AG04450 (cell line): ENCODE measurements at regions not wholly inside any gene's neighbourhood (a gene's known extent, or its start where the extent isn't known, plus 50 kb on each side); places are given as distances from the start of the nearest gene placed in this dataset.

Source experiments
- CTCF ChIA-PET: fragments of 300-600, 350-600 bp; formaldehyde crosslinking; extraction: SDS; loops from one replicate; lab custom pipeline; 2022; ENCODE audit warnings: antibody characterized with exemption, inconsistent platforms; lab: Charles Lee
- POLR2A ChIA-PET: fragments of 350-600 bp; formaldehyde crosslinking; extraction: SDS; loops from one replicate; lab custom pipeline; 2021; ENCODE audit warnings: antibody characterized with exemption, inconsistent platforms; lab: Yijun Ruan, JAX
- DNase-seq: peaks from one replicate; pipeline ENCODE4 v3.0.0-alpha.2; 2011; ENCODE audit warnings: low read depth, low spot score
- H3K27ac ChIP-seq: one replicate; pipeline ENCODE4 v1.5.1; 2012; ENCODE audit warnings: low read depth, low read length, control low read depth
- H3K27me3 ChIP-seq: one replicate; pipeline ENCODE4 v1.6.0; 2012; ENCODE audit warnings: low read length; ENCODE audit not compliant: control insufficient read depth, insufficient read depth
- H3K4me3 ChIP-seq: 2 replicates; pipeline ENCODE4 v1.5.1; 2011; ENCODE audit warnings: mild to moderate bottlenecking, low read depth, low read length, control low read depth
- H3K9me3 ChIP-seq: 2 replicates; pipeline ENCODE4 v1.5.1; 2012; ENCODE audit warnings: low read length; ENCODE audit not compliant: control insufficient read depth, insufficient read depth
- TF ChIP-seq, protein P1 (sequence below): IDR thresholded peaks from 2 replicates; pipeline ENCODE4 v1.5.1; 2011; ENCODE audit warnings: low read depth, low read length, control low read depth, inconsistent platforms

- TF ChIP-seq, protein P1, sequence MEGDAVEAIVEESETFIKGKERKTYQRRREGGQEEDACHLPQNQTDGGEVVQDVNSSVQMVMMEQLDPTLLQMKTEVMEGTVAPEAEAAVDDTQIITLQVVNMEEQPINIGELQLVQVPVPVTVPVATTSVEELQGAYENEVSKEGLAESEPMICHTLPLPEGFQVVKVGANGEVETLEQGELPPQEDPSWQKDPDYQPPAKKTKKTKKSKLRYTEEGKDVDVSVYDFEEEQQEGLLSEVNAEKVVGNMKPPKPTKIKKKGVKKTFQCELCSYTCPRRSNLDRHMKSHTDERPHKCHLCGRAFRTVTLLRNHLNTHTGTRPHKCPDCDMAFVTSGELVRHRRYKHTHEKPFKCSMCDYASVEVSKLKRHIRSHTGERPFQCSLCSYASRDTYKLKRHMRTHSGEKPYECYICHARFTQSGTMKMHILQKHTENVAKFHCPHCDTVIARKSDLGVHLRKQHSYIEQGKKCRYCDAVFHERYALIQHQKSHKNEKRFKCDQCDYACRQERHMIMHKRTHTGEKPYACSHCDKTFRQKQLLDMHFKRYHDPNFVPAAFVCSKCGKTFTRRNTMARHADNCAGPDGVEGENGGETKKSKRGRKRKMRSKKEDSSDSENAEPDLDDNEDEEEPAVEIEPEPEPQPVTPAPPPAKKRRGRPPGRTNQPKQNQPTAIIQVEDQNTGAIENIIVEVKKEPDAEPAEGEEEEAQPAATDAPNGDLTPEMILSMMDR: no peak
- no peak overlapping the region for H3K4me3 ChIP-seq
- no peaks in the 10 kb centered on the region for H3K27me3 ChIP-seq
- H3K27ac ChIP-seq: no peak overlapping the region
- ChIA-PET CTCF (no interaction called here), POLR2A (no interaction called here)
- no peaks in the 10 kb centered on the region for H3K9me3 ChIP-seq
- DNase-seq: no peak
Measured at GRCh38 chr10:53009961-53010907, 237.7 kb upstream of the MBL2 start.

DNA sequence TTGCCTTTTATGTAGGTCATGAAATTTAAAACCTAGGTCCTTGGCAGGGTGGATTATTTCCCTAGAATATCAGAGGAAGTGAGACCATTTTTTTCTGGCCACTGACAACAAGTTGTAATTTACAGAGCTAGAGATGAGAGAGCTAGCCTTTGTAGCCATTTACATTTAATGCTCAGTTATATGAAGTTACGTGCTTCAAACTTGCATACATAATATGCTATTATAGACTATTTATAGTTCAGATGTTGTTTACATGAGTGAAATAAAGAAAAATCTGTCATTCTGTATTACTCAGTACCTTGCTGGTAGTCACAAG is 234.9 kb upstream of the MBL2 start:
- DNase-seq: no peak
- POLR2A ChIA-PET: no interaction called here
- Histone ChIP-seq H3K4me3 (no peak overlapping the region), H3K9me3 (no peaks in the 10 kb centered on the region), H3K27ac (no peak overlapping the region), H3K27me3 (no peaks in the 10 kb centered on the region)
- TF ChIP-seq, protein P1: no peak
- CTCF ChIA-PET: interaction anchor here (1.2 kb wide), 1 partner anchor 56 kb away, joined by 3 read pairs; no protein-coding TSS in a partner anchor

DNA sequence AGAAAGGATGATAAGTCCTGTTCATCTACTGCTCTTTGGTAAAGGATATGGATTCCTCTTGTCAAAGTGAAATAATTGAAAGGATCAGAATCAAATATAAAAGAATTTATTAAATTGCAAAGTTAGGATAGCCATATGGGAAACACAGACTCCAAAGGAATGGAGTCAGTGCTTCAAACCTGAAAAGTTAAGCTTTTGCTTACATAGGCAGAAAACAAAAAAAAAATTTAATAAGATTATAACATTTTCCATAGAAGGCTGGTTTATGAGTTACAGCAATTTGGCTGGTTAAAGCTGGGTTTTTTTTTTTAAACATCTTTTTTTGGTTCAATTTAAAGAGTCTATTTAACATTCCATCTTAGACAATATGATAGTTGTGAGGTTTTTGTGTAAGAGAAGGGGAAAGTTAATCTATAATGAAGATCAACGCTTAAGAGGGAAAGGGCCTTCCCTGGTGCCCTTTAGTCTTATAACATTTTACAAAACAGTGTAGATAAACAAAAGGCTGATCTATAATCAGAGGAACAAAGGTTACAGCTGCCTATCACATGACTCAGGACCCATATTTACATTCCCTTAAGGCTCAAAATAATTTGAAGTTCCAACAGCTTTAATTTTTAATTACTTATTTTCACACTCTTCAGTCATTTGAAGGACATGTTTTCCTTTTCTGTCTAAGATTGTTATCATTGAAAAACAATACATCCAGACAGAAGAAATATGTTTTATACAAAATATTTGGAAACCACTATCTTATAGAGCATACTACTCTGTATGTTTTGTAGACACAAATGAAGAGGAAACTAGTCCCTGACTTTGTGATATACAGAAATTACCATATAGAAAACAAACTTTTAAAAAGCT is 234.3 kb upstream of the MBL2 start:
- Histone ChIP-seq H3K27me3 (no peaks in the 10 kb centered on the region), H3K4me3 (no peak overlapping the region), H3K9me3 (no peaks in the 10 kb centered on the region), H3K27ac (no peak overlapping the region)
- TF ChIP-seq, protein P1: no peak
- DNase-seq: no peak
- POLR2A ChIA-PET: no interaction called here
- CTCF ChIA-PET: interaction anchor here (1.2 kb wide), 1 partner anchor 55 kb away, joined by 3 read pairs; no protein-coding TSS in a partner anchor

DNA sequence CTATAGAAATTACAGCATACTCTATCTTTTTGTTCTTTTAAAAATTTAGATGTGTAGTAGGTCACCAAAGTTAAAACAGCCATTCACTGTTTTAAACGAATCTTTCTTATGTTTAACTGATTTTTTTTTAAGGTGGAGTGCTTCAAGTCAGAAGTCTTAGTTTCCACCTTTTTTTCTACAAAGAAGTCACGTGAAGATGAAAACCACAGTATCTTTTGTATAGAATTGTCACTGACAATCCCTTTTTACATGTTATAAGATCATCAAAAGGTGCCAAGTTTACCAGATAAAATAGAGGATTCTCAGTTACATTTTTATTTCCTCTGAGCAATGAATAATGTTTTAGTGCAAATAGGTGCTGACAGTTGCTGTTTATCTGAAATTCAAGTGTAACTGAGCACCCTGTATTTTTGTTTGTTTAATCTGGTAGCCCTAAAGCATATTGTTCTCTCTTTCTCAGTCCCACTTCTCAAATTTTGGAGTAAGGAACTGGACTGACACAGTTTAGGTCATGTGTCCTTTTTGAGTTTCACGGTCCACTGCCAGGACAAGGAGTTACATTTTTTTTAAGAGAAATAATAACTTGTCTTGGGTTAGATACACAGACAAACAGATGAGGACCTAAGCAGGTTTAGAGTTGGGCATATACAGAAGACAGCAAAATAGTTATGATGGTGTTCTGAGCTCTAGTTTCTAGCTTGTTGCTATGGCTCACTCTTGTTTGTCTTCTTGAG is 233.2 kb upstream of the MBL2 start:
- no peak for DNase-seq
- ChIA-PET CTCF (no interaction called here), POLR2A (no interaction called here)
- Histone ChIP-seq H3K27ac (no peak overlapping the region), H3K9me3 (no peaks in the 10 kb centered on the region), H3K27me3 (no peaks in the 10 kb centered on the region), H3K4me3 (no peak overlapping the region)
- TF ChIP-seq, protein P1: no peak
